PC-9 (cell line): ENCODE measurements at regions not wholly inside any gene's neighbourhood (a gene's known extent, or its start where the extent isn't known, plus 50 kb on each side); places are given as distances from the start of the nearest gene placed in this dataset.

Experiments
- EZH2 ChIP-seq: fragments of 200-600 bp; sonication (generic); IDR thresholded peaks from 2 replicates; pipeline ENCODE4 v1.8.0; 2017; ENCODE audit warnings: antibody characterized with exemption, low read depth
- TF ChIP-seq, protein P1 (sequence below): fragments of 200-600 bp; sonication (generic); conservative IDR thresholded peaks from 2 replicates; pipeline ENCODE4 v1.6.1; 2017; ENCODE audit warnings: mixed run types, antibody characterized with exemption, mild to moderate bottlenecking, moderate library complexity

DNA sequence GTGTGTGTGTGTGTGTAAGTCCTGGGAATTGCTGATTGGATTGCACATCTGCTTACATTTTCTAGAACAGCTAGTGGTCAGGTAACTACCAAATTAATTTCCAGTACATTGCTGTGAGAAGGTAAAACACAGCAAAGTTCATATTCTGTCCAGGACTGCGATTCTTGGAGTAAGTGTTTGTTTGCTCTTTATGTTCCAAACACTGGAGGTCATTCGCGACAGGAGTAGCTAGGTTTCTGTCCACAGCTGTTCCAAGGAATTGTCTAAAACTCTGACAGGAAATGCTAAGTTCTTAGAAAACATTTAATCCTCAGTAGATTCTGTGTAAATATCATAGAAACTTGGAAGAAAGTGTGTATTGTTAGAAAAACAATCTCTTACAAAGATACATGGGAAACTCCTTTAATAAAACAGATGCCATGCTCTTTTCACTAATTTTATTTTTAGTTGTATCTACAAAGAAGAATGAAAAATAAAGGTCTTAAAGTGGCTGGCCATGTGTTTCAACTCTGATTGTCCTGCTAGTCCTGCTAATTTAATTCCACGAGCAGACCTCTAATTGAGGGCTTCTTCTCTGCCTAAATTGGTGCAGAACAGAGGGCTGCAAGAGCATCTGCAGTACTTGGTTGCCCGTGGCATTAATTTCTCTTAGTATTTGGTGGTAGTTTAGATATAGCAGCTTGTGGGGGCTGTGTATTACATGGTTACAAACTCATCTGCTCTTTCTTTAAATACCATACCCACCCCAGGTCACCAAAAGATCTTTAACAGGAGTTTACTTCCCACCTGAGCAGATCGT lies 464.5 kb downstream of the RASEF start:
- TF ChIP-seq, protein P1, sequence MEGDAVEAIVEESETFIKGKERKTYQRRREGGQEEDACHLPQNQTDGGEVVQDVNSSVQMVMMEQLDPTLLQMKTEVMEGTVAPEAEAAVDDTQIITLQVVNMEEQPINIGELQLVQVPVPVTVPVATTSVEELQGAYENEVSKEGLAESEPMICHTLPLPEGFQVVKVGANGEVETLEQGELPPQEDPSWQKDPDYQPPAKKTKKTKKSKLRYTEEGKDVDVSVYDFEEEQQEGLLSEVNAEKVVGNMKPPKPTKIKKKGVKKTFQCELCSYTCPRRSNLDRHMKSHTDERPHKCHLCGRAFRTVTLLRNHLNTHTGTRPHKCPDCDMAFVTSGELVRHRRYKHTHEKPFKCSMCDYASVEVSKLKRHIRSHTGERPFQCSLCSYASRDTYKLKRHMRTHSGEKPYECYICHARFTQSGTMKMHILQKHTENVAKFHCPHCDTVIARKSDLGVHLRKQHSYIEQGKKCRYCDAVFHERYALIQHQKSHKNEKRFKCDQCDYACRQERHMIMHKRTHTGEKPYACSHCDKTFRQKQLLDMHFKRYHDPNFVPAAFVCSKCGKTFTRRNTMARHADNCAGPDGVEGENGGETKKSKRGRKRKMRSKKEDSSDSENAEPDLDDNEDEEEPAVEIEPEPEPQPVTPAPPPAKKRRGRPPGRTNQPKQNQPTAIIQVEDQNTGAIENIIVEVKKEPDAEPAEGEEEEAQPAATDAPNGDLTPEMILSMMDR, result no peak
- TF ChIP-seq EZH2, result no peak
